NCI-H2227 (cell line): ENCODE measurements at regions not wholly inside any gene's neighbourhood (a gene's known extent, or its start where the extent isn't known, plus 50 kb on each side); places are given as distances from the start of the nearest gene placed in this dataset.
"Not testable (repeated sequence)": the region's sequence is repeated elsewhere in the genome, so short reads cannot be mapped to it uniquely, and the experiment has no call there.

ENCODE experiments used
- DNase-seq: peaks from one replicate; lab custom pipeline; 2025; ENCODE audit not compliant: unreplicated experiment; lab: John Stamatoyannopoulos, UW

DNA sequence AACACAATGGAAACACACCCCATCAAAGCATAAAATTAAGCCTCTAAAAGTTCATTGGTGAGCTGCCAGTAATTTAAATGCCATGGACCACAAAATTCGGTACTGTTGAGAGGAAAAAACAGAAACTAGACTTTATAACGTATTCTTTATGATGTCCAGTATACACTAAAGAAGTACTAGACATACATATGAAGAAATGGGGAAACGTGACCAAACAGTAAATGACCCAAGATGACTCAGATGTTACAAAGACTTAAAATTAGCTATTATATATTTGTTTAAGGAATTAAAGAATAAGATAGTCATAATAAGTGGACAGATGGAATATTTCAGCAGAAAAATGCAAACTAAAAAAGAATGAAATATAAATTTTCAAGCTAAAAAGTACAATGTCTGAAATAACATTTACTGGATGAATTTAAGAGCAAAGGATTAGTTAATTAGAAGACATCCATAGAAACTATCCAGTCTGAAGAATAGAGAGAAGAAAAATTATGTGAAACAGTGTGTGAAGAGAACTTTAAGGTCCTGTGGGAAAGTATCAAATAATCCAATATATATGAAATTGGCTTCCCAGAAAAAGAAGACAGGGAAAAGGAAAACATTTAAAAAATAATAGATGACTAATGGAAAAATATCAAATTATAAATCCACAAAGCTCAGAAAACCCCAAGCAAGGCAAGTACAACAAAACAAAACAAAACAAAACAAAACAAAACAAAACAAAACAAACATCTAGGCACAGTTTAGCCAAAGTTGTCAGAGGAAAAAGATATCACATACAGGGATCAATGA, 69.4 kb downstream of the SAMD9 start:
- no peak for DNase-seq

DNA sequence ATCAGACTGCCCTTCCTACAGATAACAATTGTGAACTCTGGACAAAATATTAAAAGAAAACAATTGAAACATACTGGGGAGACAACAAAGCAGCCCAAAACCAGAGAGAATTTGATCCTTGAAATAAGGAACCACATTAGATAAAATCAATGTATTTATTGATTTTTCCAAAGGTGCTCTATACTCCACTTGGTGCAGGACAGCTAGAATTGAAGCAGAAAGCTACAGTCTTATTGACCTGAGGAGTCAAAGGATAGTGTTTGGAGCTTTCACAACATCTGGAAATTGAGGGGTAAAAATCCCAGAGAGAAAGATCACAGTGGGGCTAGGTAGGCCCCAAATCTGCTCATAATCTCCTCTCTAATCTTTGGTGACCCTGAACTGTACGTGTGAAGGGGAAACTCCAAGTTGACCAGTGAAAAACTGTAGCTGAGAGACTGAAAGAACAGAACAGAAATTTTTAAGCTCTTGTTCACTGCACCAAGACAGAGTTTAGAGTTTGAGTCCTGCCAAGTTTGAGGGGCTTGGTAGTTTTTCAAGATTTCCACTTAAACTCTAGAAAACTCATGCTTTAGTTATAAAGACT, 70.2 kb downstream of the SAMD9 start:
- no peak for DNase-seq

GRCh38 chr7:93046641-93047040, 71.1 kb downstream of the SAMD9 start:
- DNase-seq, result no peak

DNA sequence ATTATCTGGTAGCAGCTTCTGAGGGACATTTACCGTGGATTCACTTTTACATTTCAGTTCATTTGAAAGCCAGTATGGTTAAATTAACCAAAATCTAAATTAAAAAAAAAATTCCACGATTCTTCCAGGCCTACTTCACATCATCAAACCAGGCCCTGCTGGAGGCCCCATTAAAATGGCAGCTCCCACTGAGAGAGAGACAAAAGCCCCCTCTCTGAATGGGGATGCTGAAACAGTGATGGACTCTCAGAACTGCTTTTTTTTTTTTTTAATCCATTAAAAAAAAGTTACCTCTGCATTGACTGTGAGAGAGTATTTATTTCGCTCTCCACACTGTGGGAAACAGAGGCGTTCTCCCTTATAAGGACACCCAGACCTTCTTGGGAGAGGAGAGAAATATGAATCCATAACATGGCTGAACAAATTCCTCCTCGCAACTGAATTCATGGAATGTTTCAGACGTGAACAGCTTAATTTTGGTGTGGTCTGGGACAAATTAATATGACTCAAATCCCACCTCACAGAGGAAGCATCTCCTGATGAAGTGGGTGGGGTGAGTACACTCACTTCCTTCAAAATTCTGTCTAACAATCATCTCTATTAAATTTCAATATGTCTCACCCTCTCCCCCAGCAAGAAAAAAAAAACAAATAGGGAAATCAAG, 73.5 kb downstream of the SAMD9 start:
- peak; percentile 25 for DNase-seq

DNA sequence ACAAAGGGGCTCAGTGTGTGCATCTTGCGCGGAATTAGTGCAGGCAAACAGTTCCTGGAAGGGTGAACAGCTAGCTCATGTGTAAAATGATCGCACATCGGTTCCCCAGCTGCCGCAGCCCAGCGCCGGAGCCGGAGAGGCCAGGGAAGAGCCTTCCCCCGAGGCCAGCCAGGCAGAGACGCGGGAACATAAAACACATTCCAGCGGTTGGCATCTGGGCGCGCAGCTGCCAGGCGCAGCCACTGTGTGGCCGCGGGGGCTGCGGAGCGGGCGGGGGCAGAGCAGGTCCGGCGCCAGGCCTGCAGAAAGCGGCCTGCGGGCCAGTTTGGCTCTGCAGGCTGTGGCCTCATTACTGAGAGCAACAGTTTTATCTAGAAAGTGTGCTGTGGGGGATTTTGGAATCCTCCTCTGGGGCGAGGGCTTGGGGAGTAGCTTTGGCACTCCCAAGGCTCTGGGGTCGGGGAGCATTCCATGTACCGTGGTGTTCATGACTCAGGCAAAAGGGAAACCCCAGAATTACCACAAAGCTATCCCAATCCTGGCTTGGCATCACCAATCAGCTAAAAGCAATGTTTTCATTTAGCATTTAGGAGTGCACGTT, 74.3 kb downstream of the SAMD9 start:
- DNase-seq, result peak; percentile 70

DNA sequence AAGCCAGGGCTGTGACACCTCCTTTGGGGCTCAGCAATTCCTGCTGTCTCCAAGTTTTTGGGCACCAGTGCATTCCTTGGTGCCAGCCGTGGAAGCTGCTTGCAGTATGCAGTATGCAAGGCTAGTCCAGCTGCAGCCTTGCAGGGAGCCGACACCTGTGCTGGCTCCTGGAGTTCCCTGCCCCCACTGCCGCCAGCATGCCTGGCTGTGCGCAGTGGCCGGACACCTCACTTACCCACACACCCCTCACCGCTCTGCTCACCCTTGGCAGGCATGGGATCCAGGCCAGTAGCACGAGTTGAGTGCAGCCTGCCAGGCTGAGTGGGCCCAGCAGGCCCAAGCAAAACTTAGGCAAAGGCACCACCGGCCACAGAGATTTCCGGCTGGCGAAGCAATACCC, 77.4 kb downstream of the SAMD9 start:
- DNase-seq, result no peak

- DNase-seq, result no peak
Observed at GRCh38 chr7:93039786-93040185, 78.0 kb downstream of the SAMD9 start.

GRCh38 chr7:93039282-93039681, 78.5 kb downstream of the SAMD9 start:
- DNase-seq, result no peak

- DNase-seq, result no peak
Observed at GRCh38 chr7:93036807-93037206, 81.0 kb downstream of the SAMD9 start.

- DNase-seq, result no peak
Observed at GRCh38 chr7:93036149-93036640, 81.6 kb downstream of the SAMD9 start.

DNA sequence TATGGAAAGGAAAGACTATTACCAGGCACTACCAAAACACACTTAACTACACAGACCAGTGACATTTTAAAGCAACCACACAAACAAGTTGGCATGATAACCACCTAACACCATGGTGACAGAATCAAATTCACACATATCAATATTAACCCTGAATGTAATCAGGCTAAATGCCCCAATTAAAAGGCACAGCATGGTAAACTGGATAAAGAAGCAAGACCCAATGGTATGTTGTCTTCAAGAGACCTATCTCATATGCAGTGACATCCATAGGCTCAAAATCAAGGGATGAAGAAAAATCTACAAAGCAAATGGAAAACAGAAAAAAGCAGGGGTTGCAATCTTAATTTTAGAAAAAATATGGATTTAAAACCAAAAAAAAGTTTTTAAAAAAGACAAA, 86.0 kb downstream of the SAMD9 start:
- DNase-seq, result no peak

- DNase-seq, result no peak
Observed at GRCh38 chr7:93030605-93031225, 87.1 kb downstream of the SAMD9 start.

DNA sequence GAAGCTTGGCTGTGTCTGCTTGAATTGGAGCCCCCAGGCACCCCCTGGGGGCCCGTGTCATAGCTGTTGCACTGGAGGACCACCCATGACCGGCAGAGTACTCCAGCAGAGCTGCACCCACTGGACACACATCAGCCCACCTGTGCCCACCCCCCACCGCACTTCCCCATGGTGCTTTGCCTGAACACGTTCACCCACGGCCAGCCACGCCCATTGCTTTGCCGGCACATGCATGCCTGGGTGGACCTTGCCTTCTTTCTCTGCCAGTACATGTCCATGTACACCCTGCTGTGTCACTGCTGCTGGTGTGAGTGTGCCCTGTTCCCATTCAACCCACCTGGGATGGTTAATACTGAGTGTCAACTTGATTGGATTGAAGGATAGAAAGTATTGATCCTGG, 88.7 kb downstream of the SAMD9 start:
- DNase-seq, result no peak

- no peak for DNase-seq
Observed at GRCh38 chr7:93028610-93029009, 89.2 kb downstream of the SAMD9 start.

GRCh38 chr7:93027044-93027443, 90.7 kb downstream of the SAMD9 start:
- no peak for DNase-seq

DNA sequence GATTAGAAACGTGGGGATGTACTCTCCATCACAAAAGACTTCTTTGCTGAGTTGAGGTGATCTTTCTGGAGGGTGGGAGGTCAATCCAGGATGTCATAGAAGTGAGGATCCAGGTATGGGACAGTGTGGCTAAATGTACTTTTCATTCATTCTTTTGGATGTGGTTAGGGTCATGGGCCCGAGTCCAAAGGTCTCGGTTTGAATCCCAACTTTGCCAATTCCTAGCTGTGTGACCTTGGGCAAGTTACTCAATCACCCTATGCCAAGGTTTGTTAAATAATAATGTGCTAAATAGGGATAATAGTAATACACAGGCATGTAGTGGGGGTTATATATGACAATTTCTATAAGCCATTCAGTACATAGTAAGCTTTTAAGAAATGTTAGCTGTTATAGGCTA, 91.4 kb downstream of the SAMD9 start:
- no peak for DNase-seq

GRCh38 chr7:93025389-93025788, 92.4 kb downstream of the SAMD9 start:
- DNase-seq, result no peak

DNA sequence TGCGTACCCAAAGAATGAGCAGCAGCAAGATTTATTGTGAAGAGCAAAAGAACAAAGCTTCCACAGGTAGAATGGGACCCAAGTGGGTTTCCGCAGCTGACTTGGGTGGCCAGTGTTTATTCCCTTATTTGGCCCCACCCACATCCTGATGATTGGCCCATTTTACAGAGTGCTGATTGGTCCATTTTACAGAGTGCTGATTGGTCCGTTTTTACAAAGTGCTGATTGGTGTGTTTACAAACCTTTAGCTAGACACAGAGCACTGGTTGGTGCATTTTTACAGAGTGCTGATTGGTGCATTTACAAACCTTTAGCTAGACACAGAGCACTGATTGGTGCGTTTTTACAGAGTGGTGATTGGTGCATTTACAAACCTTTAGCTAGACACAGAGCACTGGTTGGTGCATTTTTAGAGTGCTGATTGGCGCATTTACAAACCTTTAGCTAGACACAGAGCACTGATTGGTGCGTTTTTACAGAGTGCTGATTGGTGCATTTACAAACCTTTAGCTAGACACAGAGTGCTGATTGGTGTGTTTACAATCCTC, 94.8 kb downstream of the SAMD9 start:
- not testable (repeated sequence) for DNase-seq

DNA sequence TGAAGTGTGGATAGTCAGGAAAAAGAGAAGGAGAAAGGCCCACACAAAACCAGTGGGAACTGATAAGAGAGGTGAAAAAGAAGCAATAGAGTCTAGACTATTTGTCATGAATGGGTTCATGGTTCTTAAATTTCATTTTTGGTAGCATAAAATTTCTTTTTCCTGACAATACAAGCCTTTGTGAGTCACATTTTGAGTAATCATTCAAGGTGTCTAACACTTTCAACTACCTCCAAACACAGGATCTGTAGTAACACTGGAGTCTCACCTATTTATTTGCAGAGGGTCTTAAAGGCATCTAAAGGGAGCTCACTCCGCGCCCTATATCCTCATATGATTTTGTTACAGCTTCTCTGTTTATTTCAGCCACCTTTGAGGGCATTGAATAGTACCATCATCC, 96.0 kb downstream of the SAMD9 start:
- DNase-seq, result no peak

GRCh38 chr7:93018716-93019115, 99.1 kb downstream of the SAMD9 start:
- no peak for DNase-seq
